Aorta (tissue), 5 donors: ENCODE measurements at regions not wholly inside any gene's neighbourhood (a gene's known extent, or its start where the extent isn't known, plus 50 kb on each side); places are given as distances from the start of the nearest gene placed in this dataset.

Experiments used
- ATAC-seq: fragments of 200-7000 bp; cut with Tn5 transposase; one replicate; pipeline ENCODE4 v1.9.1; 2022; ENCODE audit warnings: moderate library complexity; ENCODE audit not compliant: low FRiP score
- DNase-seq, 2 donors: peaks; one replicate each; pipeline ENCODE4 v3.0.0-alpha.2; 2020
- H3K27ac ChIP-seq, 2 donors: one replicate each; pipeline ENCODE4 v1.5.1; 2013; ENCODE audit warnings: low read length in 2 of 2, mild to moderate bottlenecking in 2 of 2, moderate library complexity in 2 of 2, control low read depth in 1 of 2, inconsistent platforms in 1 of 2, low read depth in 1 of 2
- H3K27me3 ChIP-seq, 2 donors: one replicate each; pipeline ENCODE4 v1.6.1; 2013; ENCODE audit warnings: control low read depth in 1 of 2, low read length in 1 of 2, mild to moderate bottlenecking in 1 of 2, moderate library complexity in 1 of 2; ENCODE audit not compliant: insufficient read depth in 2 of 2, control insufficient read depth in 1 of 2
- H3K36me3 ChIP-seq, 2 donors: one replicate each; pipeline ENCODE4 v1.6.1; 2013; ENCODE audit warnings: control low read depth in 1 of 2, low read length in 1 of 2, mild to moderate bottlenecking in 1 of 2; ENCODE audit not compliant: insufficient read depth in 2 of 2, control insufficient read depth in 1 of 2
- H3K4me1 ChIP-seq, 2 donors: one replicate each; pipeline ENCODE4 v1.6.1; 2013; ENCODE audit warnings: low read length in 2 of 2, control low read depth in 1 of 2, mild to moderate bottlenecking in 1 of 2, moderate library complexity in 1 of 2; ENCODE audit not compliant: insufficient read depth in 2 of 2, control insufficient read depth in 1 of 2
- H3K4me3 ChIP-seq, 2 donors: one replicate each; pipeline ENCODE4 v1.5.1; 2013; ENCODE audit warnings: low read length in 2 of 2, control low read depth in 1 of 2, mild to moderate bottlenecking in 1 of 2
- H3K9me3 ChIP-seq: one replicate; pipeline ENCODE4 v1.6.1; 2013; ENCODE audit warnings: mild to moderate bottlenecking, low read length; ENCODE audit not compliant: control insufficient read depth
- WGBS, 2 donors: extraction: QIAGEN DNeasy Blood & Tissue Kit; methylation state at CpG; one replicate each; pipeline ENCODE4 v1.1.7; 2013; 5-methylcytosine and 5-hydroxymethylcytosine counted together
- intact Hi-C, 2 donors: fragments of 100-400 bp; cut with DNase I; formaldehyde crosslinking; loops; one replicate each; pipeline versions ENCODE4 v1.14.2 to v1.15.0; 2022
- donor health status: healthy with polysubstance abuse.
- donor health status: Bipolar disorder and iron deficiency.
- donor health status: DM: no; HTN: no; CAD: no.
- donor health status: DM: no; HTN: no; CAD: no.
- donor health status: DM: yes; HTN: yes; CAD: no.

GRCh38 chr18:39421276-39421675 is 1855.7 kb upstream of the CELF4 start:
- DNase-seq: no peak
- 80 to 81% methylated on average over 3 of the region's 3 CpGs for WGBS, 2 donors
- Histone ChIP-seq H3K27ac (no peak overlapping the region), H3K36me3 (no peaks in the 10 kb centered on the region), H3K9me3 (no peaks in the 10 kb centered on the region), H3K27me3 (no peaks in the 10 kb centered on the region), H3K4me1 (no peaks in the 10 kb centered on the region), H3K4me3 (no peak overlapping the region)
- ATAC-seq: no peak
- intact Hi-C loops: no loop called here

DNA sequence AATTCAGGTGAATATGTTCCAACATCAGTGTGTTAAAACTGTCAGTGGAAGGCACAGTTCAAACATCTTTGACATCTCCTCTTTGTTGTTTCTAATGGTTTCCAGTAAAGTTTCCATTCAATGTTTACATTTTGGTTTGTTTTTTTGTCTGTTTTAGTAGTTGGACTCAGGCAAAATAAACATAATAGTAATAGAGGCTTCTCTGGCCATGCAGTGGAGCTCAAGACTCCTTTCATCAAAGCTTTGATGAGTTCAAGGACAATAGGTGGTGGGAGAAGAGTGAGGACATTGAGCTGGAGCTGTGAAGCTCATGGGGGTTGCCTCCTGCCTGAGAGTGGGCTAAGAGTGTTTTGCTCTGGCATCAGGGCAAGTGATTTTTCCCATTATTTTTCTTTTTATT is 1853.7 kb upstream of the CELF4 start:
- no peak for DNase-seq
- no peaks in the 10 kb centered on the region for H3K36me3 ChIP-seq
- intact Hi-C loops: no loop called here
- H3K4me3 ChIP-seq: no peak overlapping the region
- H3K4me1 ChIP-seq: no peaks in the 10 kb centered on the region
- H3K27me3 ChIP-seq: no peaks in the 10 kb centered on the region
- ATAC-seq: no peak
- no peak overlapping the region for H3K27ac ChIP-seq
- H3K9me3 ChIP-seq: no peaks in the 10 kb centered on the region

DNA sequence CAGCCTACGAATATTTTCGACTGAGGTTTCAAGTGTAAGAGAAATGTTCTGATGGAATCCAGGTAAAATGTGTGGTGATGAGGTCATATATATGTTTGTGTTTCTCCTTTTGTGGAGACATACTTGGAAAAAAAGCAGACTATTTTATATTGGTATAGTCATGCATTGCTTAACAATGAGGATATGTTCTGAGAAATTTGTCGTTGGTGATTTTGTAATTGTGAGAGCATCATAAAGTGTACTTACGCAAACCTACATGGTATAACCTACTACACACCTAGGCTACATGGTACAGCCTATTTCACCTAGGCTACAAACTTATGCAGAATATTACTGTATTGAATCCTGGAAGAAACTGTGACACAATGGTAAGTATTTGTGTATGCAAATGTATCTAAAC is 1849.9 kb upstream of the CELF4 start:
- Histone ChIP-seq H3K36me3 (no peaks in the 10 kb centered on the region), H3K27ac (no peak overlapping the region), H3K4me1 (no peaks in the 10 kb centered on the region), H3K4me3 (no peak overlapping the region), H3K27me3 (no peaks in the 10 kb centered on the region), H3K9me3 (no peaks in the 10 kb centered on the region)
- no peak for ATAC-seq
- DNase-seq: no peak
- intact Hi-C loops: no loop called here
- 83 to 92% methylated on average over 4 of the region's 4 CpGs for WGBS, 2 donors

DNA sequence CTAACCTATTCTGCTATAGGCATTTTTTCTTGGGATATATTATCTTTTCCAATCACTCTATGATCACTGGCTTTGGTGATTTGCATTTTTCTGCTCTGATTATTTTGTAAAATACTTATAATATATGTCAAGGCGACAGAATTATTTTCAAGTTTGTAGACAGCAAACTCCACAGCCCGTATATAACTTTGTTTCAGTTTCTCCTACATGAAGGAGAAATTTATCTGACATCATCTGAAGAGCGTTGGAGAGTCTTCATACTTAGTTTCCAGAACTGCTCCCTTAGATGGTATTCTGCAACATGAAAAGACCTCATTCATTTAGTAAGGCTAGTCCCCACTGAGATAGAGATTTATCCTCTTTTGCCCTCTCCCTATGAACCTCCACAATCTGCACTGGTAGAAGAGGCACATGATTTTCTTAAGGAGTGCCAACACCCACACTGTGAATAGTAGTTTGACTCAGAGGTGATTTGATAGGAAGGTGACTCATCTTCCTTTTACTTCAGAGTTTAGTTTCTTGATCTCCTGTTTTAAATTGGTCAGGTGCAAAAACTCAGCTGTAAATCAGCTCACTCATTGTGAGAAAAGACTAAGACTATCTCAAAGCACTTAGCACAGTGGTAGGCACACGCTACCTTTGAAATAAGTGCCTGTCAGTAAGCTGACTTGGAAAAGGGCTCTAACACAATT is 1848.6 kb upstream of the CELF4 start:
- intact Hi-C loops: no loop called here
- ATAC-seq (no peak), DNase-seq (no peak)
- Histone ChIP-seq H3K36me3 (no peaks in the 10 kb centered on the region), H3K27me3 (no peaks in the 10 kb centered on the region), H3K27ac (no peak overlapping the region), H3K4me1 (no peaks in the 10 kb centered on the region), H3K9me3 (no peaks in the 10 kb centered on the region), H3K4me3 (no peak overlapping the region)
- 82 to 83% methylated on average over 4 of the region's 4 CpGs for WGBS, 2 donors

DNA sequence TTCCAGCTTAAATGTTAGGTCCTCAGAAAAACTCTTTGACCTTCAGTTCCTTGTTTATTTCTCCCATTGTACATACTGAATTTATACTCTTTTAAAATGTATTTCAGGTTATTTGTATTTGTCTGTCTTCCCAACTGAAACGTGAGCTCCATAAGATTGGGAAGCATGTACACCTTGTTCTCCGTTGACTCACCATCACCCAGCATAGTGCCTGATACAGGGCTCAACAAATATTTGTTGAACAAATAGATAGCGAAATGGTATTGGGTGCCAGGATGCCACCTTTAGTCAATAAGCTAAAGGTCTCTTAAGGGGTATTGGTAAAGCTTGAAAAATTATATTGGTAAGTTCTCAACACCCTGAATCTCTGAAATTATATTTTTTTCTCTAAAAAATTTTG is 1841.3 kb upstream of the CELF4 start:
- DNase-seq: no peak
- ATAC-seq: no peak
- Histone ChIP-seq H3K9me3 (no peaks in the 10 kb centered on the region), H3K27me3 (no peaks in the 10 kb centered on the region), H3K27ac (no peak overlapping the region), H3K36me3 (no peaks in the 10 kb centered on the region), H3K4me3 (no peak overlapping the region), H3K4me1 (no peaks in the 10 kb centered on the region)
- 86 to 91% methylated on average over 3 of the region's 3 CpGs for WGBS, 2 donors
- intact Hi-C loops: no loop called here

DNA sequence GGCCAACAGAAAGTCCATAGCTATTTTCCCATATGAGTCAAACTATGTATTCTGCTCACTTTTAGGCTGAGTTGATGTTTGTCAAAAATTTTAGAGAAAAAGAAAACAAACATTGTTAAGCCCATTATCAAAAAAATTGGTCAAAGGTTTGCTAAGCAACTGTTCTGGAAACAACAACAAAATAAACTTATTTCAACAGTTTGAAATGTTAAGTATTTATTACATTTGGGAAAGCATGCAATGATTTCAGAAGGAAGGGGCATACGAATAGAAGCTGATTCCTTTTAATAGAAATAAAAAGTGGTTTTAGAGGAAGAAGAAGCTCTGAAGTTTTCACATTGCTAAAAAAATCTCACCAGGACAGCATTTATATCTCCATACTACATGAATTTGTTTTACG is 1837.5 kb upstream of the CELF4 start:
- 40 to 41% methylated on average over 2 of the region's 2 CpGs for WGBS, 2 donors

GRCh38 chr18:39399662-39400061 is 1834.1 kb upstream of the CELF4 start:
- WGBS, 2 donors: 81 to 85% methylated on average over 1 of the region's 1 CpG
- ATAC-seq: no peak
- no peak for DNase-seq
- intact Hi-C loops: no loop called here
- Histone ChIP-seq H3K36me3 (no peaks in the 10 kb centered on the region), H3K27ac (no peak overlapping the region), H3K4me3 (no peak overlapping the region), H3K4me1 (no peaks in the 10 kb centered on the region), H3K9me3 (no peaks in the 10 kb centered on the region), H3K27me3 (no peaks in the 10 kb centered on the region)

More for the DNA sequence above, 1837.5 kb upstream of the CELF4 start:
- no peak overlapping the region for H3K4me3 ChIP-seq
- H3K9me3 ChIP-seq: no peaks in the 10 kb centered on the region
- H3K27ac ChIP-seq: no peak overlapping the region
- intact Hi-C loops: no loop called here
- H3K36me3 ChIP-seq: no peaks in the 10 kb centered on the region
- H3K27me3 ChIP-seq: no peaks in the 10 kb centered on the region
- H3K4me1 ChIP-seq: no peaks in the 10 kb centered on the region
- no peak for ATAC-seq
- DNase-seq: no peak

- no peak for ATAC-seq
- intact Hi-C loops: no loop called here
- no peak for DNase-seq
- WGBS, 2 donors: 96 to 97% methylated on average over 1 of the region's 1 CpG
- H3K27ac ChIP-seq: no peak overlapping the region
- H3K4me1 ChIP-seq: no peaks in the 10 kb centered on the region
- H3K4me3 ChIP-seq: no peak overlapping the region
- H3K36me3 ChIP-seq: no peaks in the 10 kb centered on the region
- no peaks in the 10 kb centered on the region for H3K27me3 ChIP-seq
- no peaks in the 10 kb centered on the region for H3K9me3 ChIP-seq
Measured at GRCh38 chr18:39396168-39396567, 1830.6 kb upstream of the CELF4 start.

DNA sequence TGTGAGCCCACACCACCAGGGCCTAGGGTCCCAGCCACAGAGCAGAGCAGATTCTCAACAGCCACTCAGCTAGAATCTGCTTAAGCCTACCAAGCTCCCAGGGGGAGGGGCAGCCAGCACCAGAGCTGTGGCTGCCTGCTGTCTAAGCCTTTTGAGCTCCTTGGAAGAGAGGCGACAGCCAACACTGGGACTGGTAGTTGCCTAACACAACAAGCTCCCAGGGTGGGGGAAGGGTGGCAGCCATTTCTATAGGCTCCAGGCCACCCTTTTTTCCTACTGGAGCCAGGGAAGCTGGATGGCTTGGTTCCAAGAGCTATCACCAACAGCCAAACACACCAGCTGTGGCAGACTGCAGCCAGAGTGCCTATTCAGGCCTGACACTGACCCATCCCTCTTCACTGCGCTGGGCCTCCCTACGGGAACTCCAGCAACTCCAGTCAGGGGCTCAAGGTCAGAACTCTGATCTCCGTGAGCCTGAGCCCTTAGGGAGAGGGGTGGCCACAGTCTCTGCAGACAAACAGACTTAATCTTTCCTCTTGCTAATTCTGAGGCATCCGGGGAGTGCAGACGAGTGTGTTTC is 1824.3 kb upstream of the CELF4 start:
- H3K4me3 ChIP-seq: no peak overlapping the region
- WGBS, 2 donors: 69 to 76% methylated on average over 6 of the region's 6 CpGs
- no peaks in the 10 kb centered on the region for H3K27me3 ChIP-seq

More for the DNA sequence above, 1824.3 kb upstream of the CELF4 start:
- H3K27ac ChIP-seq: no peak overlapping the region
- DNase-seq: no peak
- H3K36me3 ChIP-seq: no peaks in the 10 kb centered on the region
- H3K9me3 ChIP-seq: peaks cover 1% of the 10 kb centered on the region
- no peak for ATAC-seq
- no peaks in the 10 kb centered on the region for H3K4me1 ChIP-seq
- intact Hi-C loops: no loop called here
